SU-DHL-6 (cell line): ENCODE measurements at regions not wholly inside any gene's neighbourhood (a gene's known extent, or its start where the extent isn't known, plus 50 kb on each side); places are given as distances from the start of the nearest gene placed in this dataset.

Experiments used
- EZH2phosphoT487 ChIP-seq: fragments of 200-600 bp; sonication (generic), shearing (Covaris generic); conservative IDR thresholded peaks from 2 replicates; pipeline ENCODE4 v1.6.1; 2018; ENCODE audit warnings: mild to moderate bottlenecking, antibody characterized with exemption, low read length, moderate library complexity, mixed read lengths
- TF ChIP-seq, protein P1 (sequence below): fragments of 200-600 bp; sonication (generic); IDR thresholded peaks from one replicate; pipeline ENCODE4 v1.5.1; 2017; ENCODE audit warnings: antibody characterized with exemption, mild to moderate bottlenecking, low read length, moderate library complexity; ENCODE audit not compliant: insufficient read depth, poor library complexity, severe bottlenecking

DNA sequence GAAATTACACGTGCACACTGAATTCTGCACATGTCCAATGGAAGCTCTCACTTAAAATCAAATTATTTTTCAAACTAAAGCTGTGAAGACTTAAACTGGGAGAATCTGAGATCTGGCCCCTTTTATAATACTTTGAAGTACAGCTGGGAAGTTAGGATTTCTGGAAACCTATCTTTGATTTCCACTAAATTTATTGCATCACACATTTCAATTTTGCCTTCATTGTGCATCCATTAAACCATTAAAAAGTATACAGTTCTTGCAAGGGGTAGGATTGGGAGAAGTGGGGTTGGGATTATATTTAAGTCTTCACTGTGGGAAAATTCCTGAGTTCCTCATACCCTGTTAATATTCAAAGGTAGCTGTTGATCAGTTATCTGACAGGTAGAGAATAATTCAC is 1229.6 kb upstream of the ZEB2 start:
- TF ChIP-seq, protein P1, sequence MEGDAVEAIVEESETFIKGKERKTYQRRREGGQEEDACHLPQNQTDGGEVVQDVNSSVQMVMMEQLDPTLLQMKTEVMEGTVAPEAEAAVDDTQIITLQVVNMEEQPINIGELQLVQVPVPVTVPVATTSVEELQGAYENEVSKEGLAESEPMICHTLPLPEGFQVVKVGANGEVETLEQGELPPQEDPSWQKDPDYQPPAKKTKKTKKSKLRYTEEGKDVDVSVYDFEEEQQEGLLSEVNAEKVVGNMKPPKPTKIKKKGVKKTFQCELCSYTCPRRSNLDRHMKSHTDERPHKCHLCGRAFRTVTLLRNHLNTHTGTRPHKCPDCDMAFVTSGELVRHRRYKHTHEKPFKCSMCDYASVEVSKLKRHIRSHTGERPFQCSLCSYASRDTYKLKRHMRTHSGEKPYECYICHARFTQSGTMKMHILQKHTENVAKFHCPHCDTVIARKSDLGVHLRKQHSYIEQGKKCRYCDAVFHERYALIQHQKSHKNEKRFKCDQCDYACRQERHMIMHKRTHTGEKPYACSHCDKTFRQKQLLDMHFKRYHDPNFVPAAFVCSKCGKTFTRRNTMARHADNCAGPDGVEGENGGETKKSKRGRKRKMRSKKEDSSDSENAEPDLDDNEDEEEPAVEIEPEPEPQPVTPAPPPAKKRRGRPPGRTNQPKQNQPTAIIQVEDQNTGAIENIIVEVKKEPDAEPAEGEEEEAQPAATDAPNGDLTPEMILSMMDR = no peak
- no peak for TF ChIP-seq EZH2phosphoT487
